GM21619 (cell line): ENCODE measurements at regions not wholly inside any gene's neighbourhood (a gene's known extent, or its start where the extent isn't known, plus 50 kb on each side); places are given as distances from the start of the nearest gene placed in this dataset.
"Not testable (repeated sequence)": the region's sequence is repeated elsewhere in the genome, so short reads cannot be mapped to it uniquely, and the experiment has no call there.

Experiments used
- ATAC-seq: cut with Tn5 transposase; IDR thresholded peaks from one replicate; pipeline ENCODE4 v1.9.1; 2021; ENCODE audit not compliant: unreplicated experiment

DNA sequence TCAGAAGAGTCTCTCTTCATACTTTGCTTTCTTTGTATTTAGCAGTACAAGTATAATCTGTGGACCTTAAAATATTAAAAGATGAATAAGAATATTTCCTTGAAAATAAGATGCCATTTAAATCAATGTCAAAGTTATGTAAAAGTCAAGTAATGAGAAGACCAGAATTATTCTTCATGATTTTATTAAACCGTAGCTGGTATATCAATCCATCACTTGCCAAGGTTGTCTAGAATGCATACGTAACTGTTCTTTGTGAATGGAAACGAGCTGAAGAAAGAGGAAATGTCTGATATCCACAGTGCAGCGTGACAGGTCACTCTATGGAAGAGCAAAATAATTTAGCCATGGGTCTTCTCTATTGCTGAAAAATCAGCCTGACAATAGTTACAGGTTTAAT, 488.7 kb upstream of the CCNG1 start:
- ATAC-seq = no peak

DNA sequence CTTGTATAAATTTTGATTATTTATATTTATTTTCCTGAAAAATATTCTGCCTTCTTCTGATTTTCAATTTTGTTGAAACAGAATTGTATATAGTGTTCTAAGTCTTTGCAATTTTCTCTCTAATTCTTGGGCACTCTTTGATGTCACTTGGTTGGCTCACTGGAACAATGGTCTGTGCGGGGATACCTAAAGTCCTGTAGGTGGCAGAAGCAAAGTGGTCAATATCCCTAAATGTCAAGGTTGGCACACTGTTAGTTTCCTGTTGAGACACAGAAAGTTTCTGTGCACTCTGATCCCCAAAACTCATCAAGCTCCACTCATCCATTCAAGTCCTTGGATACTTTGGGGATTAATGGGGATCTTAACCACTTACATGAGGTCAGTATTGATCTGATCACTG, 480.8 kb upstream of the CCNG1 start:
- no peak for ATAC-seq

DNA sequence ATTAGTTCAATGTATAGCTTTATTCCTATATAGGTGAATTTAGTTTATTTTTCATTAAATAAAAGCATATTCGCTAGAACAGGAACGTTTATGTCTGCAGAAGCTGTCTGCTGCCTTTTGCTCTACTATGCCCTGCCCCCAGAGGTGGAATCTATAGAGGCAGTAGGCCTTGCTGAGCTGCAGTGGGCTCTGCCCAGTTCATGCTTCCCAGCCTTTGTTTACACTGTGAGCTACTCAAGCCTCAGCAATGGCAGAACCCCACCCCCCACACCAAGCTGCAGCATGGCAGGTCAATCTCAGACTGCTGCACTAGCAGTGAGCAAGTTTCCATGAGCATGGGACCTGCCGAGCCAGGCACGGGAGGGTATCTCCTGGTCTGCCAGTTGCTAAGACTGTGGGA, 473.3 kb upstream of the CCNG1 start:
- not testable (repeated sequence) for ATAC-seq

DNA sequence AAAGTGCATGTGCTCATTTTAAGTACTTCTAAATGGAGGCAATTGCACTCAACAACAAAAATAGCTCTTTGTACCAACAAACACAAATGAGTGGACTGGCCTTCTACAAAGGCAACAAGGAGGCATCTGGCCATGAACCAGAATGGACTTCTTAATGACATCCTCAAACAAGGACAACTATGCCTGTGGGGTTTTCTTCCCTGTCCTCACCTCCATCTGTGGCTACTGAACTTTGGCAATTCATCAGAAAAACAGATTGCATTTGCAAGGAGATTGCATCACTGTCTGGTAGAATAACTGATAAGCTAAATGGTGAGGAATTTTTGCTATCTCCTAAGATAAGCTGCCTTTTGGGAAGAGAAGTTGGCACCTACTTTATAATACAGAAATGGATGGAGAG, 447.3 kb upstream of the CCNG1 start:
- ATAC-seq = no peak

DNA sequence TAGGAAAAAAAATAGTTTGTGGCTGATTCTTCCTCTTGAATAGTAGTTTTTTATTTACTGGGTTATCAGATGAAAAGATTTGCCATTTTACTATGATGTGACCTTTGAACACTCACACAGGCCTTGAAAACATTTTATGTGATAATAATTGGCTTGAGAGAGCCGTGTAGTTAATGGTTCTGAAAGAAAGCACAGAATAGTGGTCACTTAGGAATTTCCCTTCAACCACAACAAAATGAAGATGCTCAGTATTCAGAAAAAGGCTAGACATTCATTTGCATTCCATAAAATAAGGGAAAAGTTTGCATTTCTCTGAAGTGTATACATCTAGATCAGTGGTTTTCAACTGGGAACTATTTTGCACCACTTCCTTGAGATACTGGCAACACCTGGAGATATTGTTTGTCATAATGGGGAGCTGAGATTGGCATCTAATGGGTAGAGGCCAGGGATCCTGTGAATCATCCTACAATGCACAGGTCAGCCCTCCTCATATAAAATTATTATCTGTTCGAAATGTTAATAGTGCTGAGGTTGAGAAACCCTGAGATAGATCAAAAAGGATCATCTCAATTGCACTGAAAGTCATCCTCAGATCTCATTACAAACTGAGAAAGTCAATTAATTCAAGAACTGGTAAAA, 446.4 kb upstream of the CCNG1 start:
- ATAC-seq = peak; percentile 82

DNA sequence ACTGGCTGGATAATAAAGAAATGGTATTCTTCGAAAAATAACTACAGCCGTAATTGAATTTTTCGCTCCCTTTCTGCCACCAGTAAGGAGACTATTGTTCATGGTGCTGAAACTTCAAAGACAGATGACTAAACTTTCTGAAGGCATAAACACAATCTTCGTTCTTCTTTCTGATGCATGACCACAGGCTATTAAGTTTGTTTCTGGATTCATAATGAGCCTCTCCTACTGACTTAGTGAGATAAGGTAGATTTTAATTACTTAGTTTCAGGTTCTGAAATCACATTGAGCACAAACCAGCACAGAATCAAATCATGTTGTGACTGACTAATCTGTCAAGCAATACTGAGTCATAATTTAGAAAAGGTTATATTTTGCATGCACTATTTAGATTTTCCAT, 441.8 kb upstream of the CCNG1 start:
- ATAC-seq = no peak

DNA sequence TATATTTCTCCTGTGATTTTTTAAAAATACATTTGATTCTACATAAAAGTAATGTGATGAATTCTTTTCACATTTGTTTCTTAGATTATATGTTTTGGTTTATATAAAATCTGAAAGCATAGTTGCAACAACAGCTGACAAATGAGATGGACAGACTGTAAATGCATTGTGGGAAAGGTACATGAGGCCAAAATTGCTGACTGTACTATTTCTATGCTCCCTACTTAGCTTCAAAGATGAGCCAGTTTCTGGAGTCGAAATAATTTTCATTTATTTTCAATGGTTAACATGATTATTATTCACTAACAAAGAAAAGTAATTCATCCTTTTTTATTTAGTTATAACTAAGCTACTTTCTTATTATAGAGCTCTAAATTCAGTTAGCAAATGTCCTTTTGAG, 441.3 kb upstream of the CCNG1 start:
- no peak for ATAC-seq

DNA sequence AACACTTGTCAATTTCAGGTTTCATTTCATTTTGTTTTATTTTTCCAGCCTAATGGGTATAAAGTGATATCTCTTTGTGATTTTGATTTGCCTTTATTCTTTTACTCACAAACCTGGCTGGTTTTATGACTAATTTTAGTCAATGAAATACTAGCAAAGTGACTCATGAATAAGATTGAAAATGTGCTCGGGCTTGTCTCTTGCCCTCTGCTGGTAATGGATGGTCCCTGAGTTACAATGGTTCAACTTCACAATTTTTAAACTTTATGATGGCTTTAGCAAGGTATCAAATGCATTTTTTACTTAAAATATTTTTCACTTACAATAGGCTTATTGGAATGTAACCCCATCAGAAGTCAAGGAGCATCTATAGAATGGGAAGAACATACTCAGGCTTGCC, 431.4 kb upstream of the CCNG1 start:
- ATAC-seq = no peak

DNA sequence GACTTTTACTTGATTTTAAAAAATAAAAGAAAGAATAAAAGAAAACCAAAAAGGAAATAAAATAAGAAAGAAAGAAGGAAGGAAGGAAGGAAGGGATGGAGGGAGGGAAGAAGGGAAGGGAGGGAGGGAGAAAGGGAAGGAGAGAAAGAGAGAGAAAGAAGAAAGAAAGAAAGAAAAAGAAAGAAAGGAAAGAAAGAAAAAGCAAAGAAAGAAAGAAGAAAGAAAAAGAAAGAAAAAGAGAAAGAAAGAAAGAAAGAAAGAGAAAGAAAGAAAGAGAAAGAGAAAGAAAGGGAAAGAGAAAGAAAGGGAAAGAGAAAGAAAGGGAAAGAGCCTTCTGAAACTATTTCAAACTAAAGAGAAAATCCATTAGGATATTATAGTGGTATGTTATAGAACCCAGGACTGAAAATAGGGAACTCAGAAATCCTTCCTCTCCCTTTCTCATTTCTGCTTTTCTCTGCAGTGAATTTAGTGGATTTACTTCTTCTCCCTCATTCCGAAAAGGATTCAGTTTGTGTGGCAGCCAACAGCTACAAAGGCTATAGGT, 414.7 kb upstream of the CCNG1 start:
- no peak for ATAC-seq

DNA sequence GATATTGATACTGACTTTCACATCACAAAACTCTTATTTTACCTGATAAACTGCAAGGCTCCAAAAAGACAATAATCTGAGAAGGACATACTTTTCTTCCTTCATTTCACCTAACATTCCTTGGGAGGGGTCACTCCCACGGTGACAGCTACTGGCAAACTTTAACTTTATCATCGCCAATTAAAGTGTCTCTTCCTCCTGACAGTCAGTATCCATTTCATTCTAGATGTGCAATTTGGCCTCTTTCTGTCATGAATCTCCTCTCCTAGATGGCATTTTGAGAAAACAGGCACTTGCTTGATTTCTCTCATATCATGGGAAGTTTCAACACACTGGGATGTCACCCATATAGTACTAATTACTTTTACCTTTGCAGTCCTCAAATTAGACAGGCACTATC, 413.5 kb upstream of the CCNG1 start:
- ATAC-seq = no peak

DNA sequence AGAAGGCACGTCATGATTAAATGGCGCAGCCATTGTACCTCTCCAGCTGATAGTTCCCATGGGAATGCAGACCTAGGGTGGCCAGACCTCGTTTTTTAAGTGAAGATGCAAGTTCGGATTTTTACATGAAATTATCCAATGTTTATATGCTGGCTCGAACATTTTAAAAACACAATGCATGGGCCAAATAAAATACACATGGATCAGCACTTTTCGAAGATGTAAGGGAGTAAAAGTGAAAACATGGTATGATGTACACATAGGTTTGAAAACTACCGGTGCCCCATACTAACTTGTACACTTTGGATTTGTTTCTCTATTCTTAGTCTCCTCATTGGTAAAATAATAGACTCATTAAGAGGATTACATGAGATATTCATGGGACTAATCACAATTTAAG, 412.5 kb upstream of the CCNG1 start:
- no peak for ATAC-seq

DNA sequence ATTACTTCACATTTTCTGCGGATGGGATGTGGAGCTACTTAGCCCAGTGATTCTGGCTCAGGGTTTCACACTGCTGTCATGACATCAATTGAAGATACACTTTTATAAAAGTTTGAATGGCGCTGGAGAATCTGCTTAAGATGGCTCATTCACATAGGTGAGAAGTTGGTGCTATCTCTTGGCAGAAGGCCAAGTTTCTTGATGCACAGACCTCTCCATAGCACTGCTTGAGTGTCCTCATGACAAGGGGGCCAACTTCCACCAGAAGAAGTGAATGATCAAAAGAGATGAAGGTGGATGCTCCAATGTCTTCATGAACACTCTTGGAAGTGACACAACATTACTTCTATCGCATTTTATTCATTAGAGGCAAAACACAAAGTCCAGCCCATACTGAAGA, 403.7 kb upstream of the CCNG1 start:
- no peak for ATAC-seq

DNA sequence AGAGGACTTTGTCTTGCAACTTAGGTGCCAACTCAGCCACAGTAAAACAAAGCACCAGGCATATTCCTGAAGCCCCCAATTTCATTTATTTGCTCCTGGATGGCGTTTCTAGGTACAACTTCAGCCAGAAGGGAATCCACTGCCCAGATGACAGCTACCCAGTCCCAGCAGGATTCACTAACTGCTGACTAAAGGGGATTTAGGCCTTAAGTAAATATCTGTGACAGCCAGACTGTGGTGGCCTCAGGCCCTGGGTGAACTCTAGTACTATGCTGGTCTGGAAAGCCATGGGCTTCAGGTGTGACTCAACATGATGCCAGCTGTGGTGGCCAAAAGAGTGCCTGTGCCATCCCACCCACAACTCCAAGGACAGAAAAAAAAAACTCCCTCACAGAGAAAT, 396.1 kb upstream of the CCNG1 start:
- ATAC-seq = no peak

DNA sequence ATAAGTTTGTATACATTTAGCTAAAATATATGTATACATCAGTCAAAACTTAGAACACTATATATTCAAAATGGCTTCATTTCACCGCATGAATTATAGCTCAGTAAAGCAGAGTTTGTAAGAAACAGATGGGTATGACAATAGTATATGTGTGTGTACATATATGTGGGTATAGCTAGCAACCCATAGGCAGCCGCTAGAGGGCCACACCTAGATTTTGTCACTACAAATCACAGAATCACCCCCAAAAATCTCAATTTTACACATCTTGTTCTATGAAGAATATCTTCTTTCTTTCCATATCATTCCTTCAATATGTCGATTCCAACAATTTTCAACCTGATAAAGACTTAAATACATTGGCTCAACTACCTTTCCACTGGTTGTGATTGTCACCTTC, 357.8 kb upstream of the CCNG1 start:
- ATAC-seq = peak; percentile 71

DNA sequence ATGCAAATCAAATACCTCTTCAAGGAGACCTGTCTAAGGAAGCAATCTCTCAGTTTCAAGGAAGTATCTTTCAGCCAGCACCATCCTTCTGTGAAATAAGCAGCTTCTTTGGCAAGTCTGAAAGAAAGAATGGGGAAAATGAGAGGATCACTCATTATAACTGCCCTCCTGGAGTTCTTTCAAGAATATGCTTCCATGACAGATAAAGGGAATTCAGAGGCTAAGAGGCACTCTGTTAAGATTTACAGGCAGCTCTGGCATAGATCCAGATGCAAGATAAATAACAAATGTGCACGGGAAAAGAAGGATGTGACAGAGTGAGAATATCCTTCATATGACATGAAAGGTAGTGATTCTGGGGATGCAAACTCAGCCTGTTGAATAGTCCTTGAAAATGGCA, 348.2 kb upstream of the CCNG1 start:
- ATAC-seq = no peak

DNA sequence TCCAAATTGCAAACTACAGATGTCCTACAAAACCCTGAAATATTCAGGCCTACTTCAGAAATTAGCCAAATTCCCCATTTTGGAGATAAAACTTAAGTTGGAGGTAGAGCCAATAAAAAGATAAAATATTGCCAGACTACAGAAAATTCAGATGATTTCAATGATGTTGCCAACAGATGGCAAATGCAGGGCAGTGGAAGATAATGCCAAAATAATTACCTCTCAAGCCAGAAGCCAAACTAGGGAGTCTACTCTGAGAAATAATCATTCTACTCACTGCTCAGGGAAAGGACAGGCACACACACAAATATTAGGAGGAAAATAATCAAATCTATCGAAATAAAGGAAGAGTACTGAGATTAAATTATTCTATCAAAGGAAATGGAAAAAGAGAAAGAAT, 347.5 kb upstream of the CCNG1 start:
- ATAC-seq = no peak

DNA sequence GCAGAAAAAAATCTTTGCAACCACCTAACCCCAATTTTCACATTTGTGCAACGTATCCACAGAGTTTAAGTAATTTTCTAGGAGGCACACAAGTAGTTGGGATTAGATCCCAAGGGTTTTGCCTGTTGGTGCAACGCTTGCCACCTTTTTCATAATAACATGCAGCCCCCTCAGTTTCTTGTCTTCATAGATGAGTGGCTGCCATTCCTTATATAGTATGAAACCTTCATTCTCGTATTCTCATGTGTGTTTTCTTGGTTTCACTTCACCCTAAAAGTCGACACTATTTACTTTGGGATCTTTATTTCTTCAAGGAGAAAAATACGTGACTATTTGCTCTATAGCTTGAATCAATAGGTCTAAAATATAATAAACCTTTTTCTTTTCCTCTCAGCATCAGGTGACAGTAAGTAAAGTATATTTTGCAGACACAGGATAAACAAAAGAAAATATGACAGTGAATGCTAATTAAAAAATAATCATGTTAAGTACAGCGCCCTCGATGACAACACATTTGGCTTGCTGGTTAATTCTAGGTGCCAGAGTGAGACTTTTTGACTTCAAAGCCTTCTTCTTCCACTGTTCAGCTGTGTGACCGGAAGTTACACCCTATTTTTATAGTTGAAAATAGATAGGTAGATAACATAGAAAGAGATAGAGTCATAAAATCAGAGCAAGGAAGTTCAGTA, 342.8 kb upstream of the CCNG1 start:
- ATAC-seq = peak; percentile 92

DNA sequence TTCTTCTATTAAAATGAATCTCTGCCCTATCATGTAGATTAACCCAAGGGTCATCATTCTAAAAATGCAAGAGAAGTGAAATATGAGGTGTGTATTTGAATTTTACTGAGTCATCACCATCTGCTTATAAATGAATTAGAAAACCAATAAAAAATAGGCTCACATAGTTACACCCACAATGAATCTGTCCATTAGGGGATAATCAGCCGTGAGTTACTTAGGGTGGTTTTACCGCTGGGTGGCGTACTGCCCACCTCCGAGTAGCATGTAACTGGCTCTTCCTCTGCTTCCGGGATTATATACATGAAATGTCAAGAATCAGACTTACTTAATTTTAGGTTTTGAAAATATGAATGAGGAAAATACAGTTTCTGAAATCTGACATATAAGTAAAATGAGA, 332.9 kb upstream of the CCNG1 start:
- no peak for ATAC-seq

DNA sequence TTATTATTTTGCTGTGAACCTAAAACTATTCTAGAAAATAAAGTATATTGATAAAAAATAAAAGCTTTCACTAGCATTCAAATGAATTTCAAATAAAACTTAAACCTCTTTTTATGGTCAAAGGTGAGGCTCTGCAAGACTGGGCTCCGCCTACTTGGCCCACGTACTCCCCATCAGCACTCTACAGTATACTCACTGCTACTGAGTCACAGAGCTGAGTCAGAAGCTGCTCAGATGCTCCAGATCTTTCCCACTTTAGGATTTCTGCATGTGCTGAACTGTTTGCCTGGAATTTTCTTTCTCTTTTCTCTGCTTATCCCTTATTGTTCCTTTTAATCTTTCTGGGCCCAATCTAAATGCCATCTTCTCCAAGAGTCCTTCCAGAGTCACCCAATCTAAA, 331.9 kb upstream of the CCNG1 start:
- ATAC-seq = no peak

DNA sequence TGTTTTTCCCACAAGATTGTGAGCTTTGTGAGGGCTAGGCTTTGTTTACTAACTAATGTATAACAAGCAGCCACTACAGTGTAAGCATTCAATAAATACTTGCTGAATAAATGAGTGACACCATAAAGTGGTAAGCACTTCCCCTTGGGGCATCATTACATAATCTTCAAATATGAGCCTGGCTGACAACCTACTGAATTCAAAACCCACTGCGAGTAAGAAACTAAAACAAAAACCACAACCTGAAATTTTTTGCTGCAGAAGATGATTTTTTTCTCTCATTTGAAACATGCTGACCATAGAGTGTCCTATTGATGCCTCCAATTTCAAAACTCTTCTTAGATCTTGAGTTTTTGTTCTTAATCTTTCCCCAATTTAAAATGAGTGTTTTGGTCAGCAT, 331.3 kb upstream of the CCNG1 start:
- peak; percentile 51 for ATAC-seq

DNA sequence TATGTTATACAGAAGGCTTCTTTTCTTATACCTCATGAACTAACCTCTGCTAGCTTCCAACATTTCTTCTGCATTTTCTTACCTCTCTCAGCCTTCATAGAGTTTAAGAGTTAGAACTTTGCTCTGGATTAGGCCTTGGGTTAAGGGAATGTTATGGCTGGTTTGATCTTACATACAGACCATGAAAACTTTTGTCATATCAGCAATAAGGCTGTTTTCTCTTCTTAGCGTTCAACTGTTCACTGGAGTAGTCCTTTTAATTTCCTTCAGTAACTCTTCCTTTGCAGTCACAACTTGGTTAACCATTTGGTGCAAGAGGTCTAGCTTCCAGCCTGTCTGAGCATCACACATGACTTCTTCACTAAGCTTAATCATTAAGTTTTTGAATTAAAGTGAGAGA, 329.0 kb upstream of the CCNG1 start:
- no peak for ATAC-seq

DNA sequence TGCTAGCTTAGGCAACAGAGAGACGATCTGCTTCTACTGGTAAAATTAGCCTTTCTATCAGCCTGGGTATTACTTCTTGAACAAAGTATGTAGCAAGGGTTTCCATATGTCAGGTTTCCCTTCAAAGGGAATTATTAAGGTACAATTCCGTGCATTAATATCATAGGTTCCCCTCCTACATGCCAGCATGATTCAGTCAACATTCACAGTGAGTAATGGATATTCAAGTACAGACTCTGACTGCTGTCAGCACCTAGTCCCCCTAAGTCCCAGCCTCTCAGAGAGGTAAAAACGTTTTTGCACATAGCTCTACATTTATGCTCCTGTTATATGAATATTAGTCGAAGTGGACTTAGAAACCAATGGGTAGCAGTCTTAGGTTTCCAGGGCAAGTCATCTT, 322.4 kb upstream of the CCNG1 start:
- no peak for ATAC-seq

DNA sequence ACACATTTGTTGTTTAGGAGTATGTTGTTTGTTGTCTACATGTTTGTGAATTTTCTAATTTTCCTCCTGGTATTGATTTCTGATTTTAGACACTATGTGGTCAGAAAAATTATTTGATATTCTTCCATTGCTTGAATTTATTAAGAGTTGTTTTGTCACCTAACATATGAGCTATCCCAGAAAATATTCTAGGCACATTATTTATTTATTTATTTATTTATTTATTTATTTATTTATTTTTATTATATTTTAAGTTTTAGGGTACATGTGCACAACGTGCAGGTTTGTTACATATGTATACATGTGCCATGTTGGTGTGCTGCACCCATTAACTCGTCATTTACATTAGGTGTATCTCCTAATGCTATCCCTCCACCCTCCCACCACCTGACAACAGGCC, 320.8 kb upstream of the CCNG1 start:
- ATAC-seq = not testable (repeated sequence)
